HEK293 (cell line): ENCODE measurements at regions not wholly inside any gene's neighbourhood (a gene's known extent, or its start where the extent isn't known, plus 50 kb on each side); places are given as distances from the start of the nearest gene placed in this dataset.

Experiments used
- CTCF ChIA-PET: fragments of 350-600 bp; formaldehyde crosslinking; extraction: SDS; loops from one replicate; lab custom pipeline; 2021; ENCODE audit warnings: antibody characterized with exemption; lab: Yijun Ruan, JAX
- POLR2A ChIA-PET: fragments of 300-600 bp; formaldehyde crosslinking; extraction: SDS; loops from one replicate; lab custom pipeline; 2020; ENCODE audit warnings: antibody characterized with exemption, inconsistent platforms; lab: Yijun Ruan, JAX
- H3K27ac ChIP-seq: fragments of 200-500 bp; sonication (Bioruptor generic); 2 replicates; pipeline ENCODE4 v1.5.1; 2014; ENCODE audit warnings: low read depth, low read length, control low read depth, inconsistent platforms; ENCODE audit errors: extremely low read depth
- H3K36me3 ChIP-seq, 2 experiments: fragments of 200-500 bp in 1 of 2; sonication (Bioruptor generic) in 1 of 2; 1 replicate in 1 of 2; 2 replicates in 1 of 2; pipeline ENCODE4 v1.5.1; 2014 to 2017; ENCODE audit warnings: inconsistent platforms in 2 of 2, low read length in 2 of 2; ENCODE audit not compliant: control insufficient read depth in 2 of 2, insufficient read depth in 1 of 2
- H3K4me1 ChIP-seq: fragments of 200-500 bp; sonication (Bioruptor generic); 2 replicates; pipeline ENCODE4 v1.5.1; 2014; ENCODE audit warnings: mild to moderate bottlenecking, low read length, inconsistent platforms; ENCODE audit not compliant: control insufficient read depth, insufficient read depth
- H3K4me3 ChIP-seq: 2 replicates; pipeline ENCODE4 v1.5.1; 2011; ENCODE audit warnings: low read depth, mild to moderate bottlenecking, control low read depth, low read length, moderate library complexity
- H3K9me3 ChIP-seq: fragments of 200-500 bp; sonication (Bioruptor generic); 2 replicates; pipeline ENCODE4 v1.5.1; 2014; ENCODE audit warnings: low read depth, low read length, inconsistent platforms; ENCODE audit not compliant: control insufficient read depth, insufficient read depth
- ATF2 ChIP-seq: fragments of 450-650 bp; formaldehyde crosslinking; IDR thresholded peaks from 2 replicates; pipeline ENCODE4 v1.5.1; 2016; ENCODE audit warnings: missing biosample characterization, missing genetic modification characterization, low read depth
- EGR2 ChIP-seq: fragments of 450-650 bp; formaldehyde crosslinking; IDR thresholded peaks from 2 replicates; pipeline ENCODE4 v1.5.1; 2016; ENCODE audit warnings: low read depth, missing biosample characterization, missing genetic modification characterization
- MEIS1 ChIP-seq: sonication (generic); formaldehyde crosslinking; IDR thresholded peaks from 2 replicates; pipeline ENCODE4 v1.8.1; 2022; ENCODE audit warnings: missing genetic modification reagents, mild to moderate bottlenecking, borderline replicate concordance
- SP2 ChIP-seq: fragments of 450-650 bp; formaldehyde crosslinking; IDR thresholded peaks from 2 replicates; pipeline ENCODE4 v1.5.1; 2016; ENCODE audit warnings: missing biosample characterization, missing genetic modification characterization
- SP3 ChIP-seq: fragments of 450-650 bp; formaldehyde crosslinking; IDR thresholded peaks from 2 replicates; pipeline ENCODE4 v1.5.1; 2016; ENCODE audit warnings: missing biosample characterization, missing genetic modification characterization
- ZBTB8A ChIP-seq: fragments of 450-650 bp; formaldehyde crosslinking; IDR thresholded peaks from 2 replicates; pipeline ENCODE4 v1.5.1; 2016; ENCODE audit warnings: missing biosample characterization, missing genetic modification characterization
- ZFHX2 ChIP-seq: fragments of 450-650 bp; formaldehyde crosslinking; conservative IDR thresholded peaks from 2 replicates; pipeline ENCODE4 v1.5.1; 2016; ENCODE audit warnings: missing biosample characterization, missing genetic modification characterization
- ZNF148 ChIP-seq: fragments of 450-650 bp; formaldehyde crosslinking; IDR thresholded peaks from 2 replicates; pipeline ENCODE4 v1.5.0; 2017; ENCODE audit warnings: missing biosample characterization, missing genetic modification characterization, borderline replicate concordance
- ZNF157 ChIP-seq: fragments of 450-650 bp; formaldehyde crosslinking; IDR thresholded peaks from 2 replicates; pipeline ENCODE4 v1.5.1; 2016; ENCODE audit warnings: missing biosample characterization, missing genetic modification characterization
- ZNF2 ChIP-seq: fragments of 450-650 bp; formaldehyde crosslinking; IDR thresholded peaks from 2 replicates; pipeline ENCODE4 v1.5.1; 2016; ENCODE audit warnings: missing biosample characterization, missing genetic modification characterization
- ZNF202 ChIP-seq: fragments of 450-650 bp; formaldehyde crosslinking; IDR thresholded peaks from 2 replicates; pipeline ENCODE4 v1.5.1; 2016; ENCODE audit warnings: missing biosample characterization, missing genetic modification characterization, borderline replicate concordance
- ZNF23 ChIP-seq: fragments of 450-650 bp; formaldehyde crosslinking; IDR thresholded peaks from 2 replicates; pipeline ENCODE4 v1.5.1; 2016; ENCODE audit warnings: missing biosample characterization, missing genetic modification characterization, borderline replicate concordance
- ZNF24 ChIP-seq: fragments of 450-650 bp; formaldehyde crosslinking; IDR thresholded peaks from 2 replicates; pipeline ENCODE4 v1.5.1; 2016; ENCODE audit warnings: missing biosample characterization, missing genetic modification characterization
- ZNF394 ChIP-seq: fragments of 450-650 bp; formaldehyde crosslinking; IDR thresholded peaks from 2 replicates; pipeline ENCODE4 v1.5.1; 2016; ENCODE audit warnings: missing biosample characterization, missing genetic modification characterization, mild to moderate bottlenecking, moderate library complexity, borderline replicate concordance
- ZNF449 ChIP-seq: fragments of 450-650 bp; formaldehyde crosslinking; IDR thresholded peaks from 2 replicates; pipeline ENCODE4 v1.5.1; 2017; ENCODE audit warnings: missing biosample characterization, mild to moderate bottlenecking, missing genetic modification characterization, moderate library complexity
- ZNF621 ChIP-seq: fragments of 450-650 bp; formaldehyde crosslinking; IDR thresholded peaks from 2 replicates; pipeline ENCODE4 v1.5.1; 2017; ENCODE audit warnings: missing biosample characterization, missing genetic modification characterization
- ZNF654 ChIP-seq: fragments of 450-650 bp; formaldehyde crosslinking; IDR thresholded peaks from 2 replicates; pipeline ENCODE4 v1.5.1; 2016; ENCODE audit warnings: low read depth, missing biosample characterization, missing genetic modification characterization
- ZNF658 ChIP-seq: fragments of 450-650 bp; formaldehyde crosslinking; IDR thresholded peaks from 2 replicates; pipeline ENCODE4; 2016; ENCODE audit warnings: missing biosample characterization, missing genetic modification characterization
- ZNF664 ChIP-seq: fragments of 450-650 bp; formaldehyde crosslinking; IDR thresholded peaks from 2 replicates; pipeline ENCODE4 v1.5.1; 2016; ENCODE audit warnings: missing biosample characterization, missing genetic modification characterization
- ZNF692 ChIP-seq: fragments of 450-650 bp; formaldehyde crosslinking; IDR thresholded peaks from 2 replicates; pipeline ENCODE4 v1.5.1; 2016; ENCODE audit warnings: missing biosample characterization, missing genetic modification characterization
- ZNF76 ChIP-seq: fragments of 450-650 bp; formaldehyde crosslinking; IDR thresholded peaks from 2 replicates; pipeline ENCODE4; 2016; ENCODE audit warnings: low read depth, missing biosample characterization, missing genetic modification characterization, borderline replicate concordance
- ZNF792 ChIP-seq: fragments of 450-650 bp; formaldehyde crosslinking; IDR thresholded peaks from 2 replicates; pipeline ENCODE4 v1.5.1; 2016; ENCODE audit warnings: missing biosample characterization, missing genetic modification characterization
- ZSCAN18 ChIP-seq: fragments of 450-650 bp; formaldehyde crosslinking; IDR thresholded peaks from 2 replicates; pipeline ENCODE4 v1.5.1; 2016; ENCODE audit warnings: missing biosample characterization, missing genetic modification characterization
- ZSCAN23 ChIP-seq: fragments of 450-650 bp; formaldehyde crosslinking; IDR thresholded peaks from 2 replicates; pipeline ENCODE4 v1.5.1; 2016; ENCODE audit warnings: missing biosample characterization, missing genetic modification characterization

GRCh38 chr9:38288502-38288901 is 104.0 kb upstream of the ALDH1B1 start:
- H3K27ac ChIP-seq, result no peak overlapping the region
- CTCF ChIA-PET, result no interaction called here
- POLR2A ChIA-PET, result no interaction called here
- no peak for TF ChIP-seq ZNF148
- TF ChIP-seq EGR2 (tag by site-specific recombination), result no peak
- TF ChIP-seq ZSCAN23, result no peak
- no peak for TF ChIP-seq ZNF76 (tag by site-specific recombination)
- TF ChIP-seq ATF2 (tag by site-specific recombination), result no peak
- TF ChIP-seq ZSCAN18, result no peak
- TF ChIP-seq ZNF394 (tag by site-specific recombination), result no peak
- TF ChIP-seq ZNF654 (tag by site-specific recombination), result no peak
- no peak for TF ChIP-seq ZFHX2 (tag by site-specific recombination)
- no peak for TF ChIP-seq ZBTB8A (tag by site-specific recombination)
- TF ChIP-seq, all 188 proteins: peak for 0
- Histone ChIP-seq H3K9me3 (no peaks in the 10 kb centered on the region), H3K4me1 (no peaks in the 10 kb centered on the region), H3K36me3 (no peaks in the 10 kb centered on the region), H3K4me3 (no peak overlapping the region)

GRCh38 chr9:38287420-38287985 is 105.0 kb upstream of the ALDH1B1 start:
- H3K27ac ChIP-seq, result no peak overlapping the region
- H3K4me1 ChIP-seq, result no peaks in the 10 kb centered on the region
- no peaks in the 10 kb centered on the region for H3K36me3 ChIP-seq
- ChIA-PET CTCF (no interaction called here), POLR2A (no interaction called here)
- H3K9me3 ChIP-seq, result no peaks in the 10 kb centered on the region
- no peak overlapping the region for H3K4me3 ChIP-seq
- no peak for TF ChIP-seq ZNF2 (tag by site-specific recombination)
- TF ChIP-seq ZNF621 (tag by site-specific recombination), result no peak
- TF ChIP-seq ZNF157 (tag by site-specific recombination), result no peak
- no peak for TF ChIP-seq SP2 (tag by site-specific recombination)
- no peak for TF ChIP-seq ZNF24
- no peak for TF ChIP-seq ZNF692 (tag by site-specific recombination)
- no peak for TF ChIP-seq ZNF449
- no peak for TF ChIP-seq ZNF664 (tag by site-specific recombination)
- TF ChIP-seq ZFHX2 (tag by site-specific recombination), result no peak
- no peak for TF ChIP-seq MEIS1 (CRISPR knock-in tag)
- TF ChIP-seq ZNF23 (tag by site-specific recombination), result no peak
- TF ChIP-seq ZNF148, result no peak
- TF ChIP-seq ZNF792 (tag by site-specific recombination), result no peak
- no peak for TF ChIP-seq SP3
- no peak for TF ChIP-seq ZNF202 (tag by site-specific recombination)
- no peak for TF ChIP-seq ZNF658 (tag by site-specific recombination)
